ENCODE measurements at regions not wholly inside any gene's neighbourhood (a gene's known extent, or its start where the extent isn't known, plus 50 kb on each side); places are given as distances from the start of the nearest gene placed in this dataset.

GRCh38 chr11:109939166-109939810, 153.9 kb upstream of the ZC3H12C start:
- Mint-ChIP-seq H3K27me3 (ENCODE audit: unreplicated experiment) (no peaks in the 10 kb centered on the region), H3K4me1 (ENCODE audit: unreplicated experiment) (peaks cover 7% of the 10 kb centered on the region), H3K4me3 (ENCODE audit: unreplicated experiment) (no peak overlapping the region), H3K9me3 (ENCODE audit: unreplicated experiment) (no peaks in the 10 kb centered on the region), H3K36me3 (ENCODE audit: low read depth, unreplicated experiment) (no peaks in the 10 kb centered on the region), H3K27ac (ENCODE audit: unreplicated experiment) (no peak overlapping the region)
- peak; percentile 33 for TF ChIP-seq CTCF (IDR thresholded peaks at IDR 0.05; ENCODE audit: unreplicated experiment)
- DNase-seq (ENCODE audit: low spot score) = peak; percentile 13

- no peak for TF ChIP-seq CTCF (IDR thresholded peaks at IDR 0.05; ENCODE audit: unreplicated experiment)
- no peak overlapping the region for H3K4me3 Mint-ChIP-seq (ENCODE audit: unreplicated experiment)
- no peaks in the 10 kb centered on the region for H3K9me3 Mint-ChIP-seq (ENCODE audit: unreplicated experiment)
- H3K27ac Mint-ChIP-seq (ENCODE audit: unreplicated experiment) = no peak overlapping the region
- no peaks in the 10 kb centered on the region for H3K36me3 Mint-ChIP-seq (ENCODE audit: low read depth, unreplicated experiment)
- DNase-seq (ENCODE audit: low spot score) = no peak
- peaks cover 2% of the 10 kb centered on the region for H3K27me3 Mint-ChIP-seq (ENCODE audit: unreplicated experiment)
- H3K4me1 Mint-ChIP-seq (ENCODE audit: unreplicated experiment) = peaks cover 7% of the 10 kb centered on the region
Measured at GRCh38 chr11:109940816-109941215, 152.4 kb upstream of the ZC3H12C start.

GRCh38 chr11:109945626-109946321, 147.4 kb upstream of the ZC3H12C start:
- TF ChIP-seq CTCF (IDR thresholded peaks at IDR 0.05; ENCODE audit: unreplicated experiment) = no peak
- no peak for DNase-seq (ENCODE audit: low spot score)
- Mint-ChIP-seq H3K36me3 (ENCODE audit: low read depth, unreplicated experiment) (no peaks in the 10 kb centered on the region), H3K4me3 (ENCODE audit: unreplicated experiment) (no peak overlapping the region), H3K27me3 (ENCODE audit: unreplicated experiment) (peaks cover 2% of the 10 kb centered on the region), H3K4me1 (ENCODE audit: unreplicated experiment) (peaks cover 9% of the 10 kb centered on the region), H3K9me3 (ENCODE audit: unreplicated experiment) (no peaks in the 10 kb centered on the region), H3K27ac (ENCODE audit: unreplicated experiment) (peak overlapping the region; percentile 82)

GRCh38 chr11:109946322-109946846, 146.8 kb upstream of the ZC3H12C start:
- DNase-seq (ENCODE audit: low spot score) = peak; percentile 83
- Mint-ChIP-seq H3K9me3 (ENCODE audit: unreplicated experiment) (no peaks in the 10 kb centered on the region), H3K27ac (ENCODE audit: unreplicated experiment) (peak overlapping the region; percentile 82), H3K36me3 (ENCODE audit: low read depth, unreplicated experiment) (no peaks in the 10 kb centered on the region), H3K4me3 (ENCODE audit: unreplicated experiment) (no peak overlapping the region), H3K4me1 (ENCODE audit: unreplicated experiment) (peaks cover 9% of the 10 kb centered on the region), H3K27me3 (ENCODE audit: unreplicated experiment) (peaks cover 2% of the 10 kb centered on the region)
- TF ChIP-seq CTCF (IDR thresholded peaks at IDR 0.05; ENCODE audit: unreplicated experiment) = peak; percentile 85

GRCh38 chr11:109954534-109954933, 138.7 kb upstream of the ZC3H12C start:
- H3K27ac Mint-ChIP-seq (ENCODE audit: unreplicated experiment) = no peak overlapping the region
- H3K36me3 Mint-ChIP-seq (ENCODE audit: low read depth, unreplicated experiment) = no peaks in the 10 kb centered on the region
- H3K27me3 Mint-ChIP-seq (ENCODE audit: unreplicated experiment) = peaks cover 3% of the 10 kb centered on the region
- no peak overlapping the region for H3K4me3 Mint-ChIP-seq (ENCODE audit: unreplicated experiment)
- no peak for DNase-seq (ENCODE audit: low spot score)
- no peak for TF ChIP-seq CTCF (IDR thresholded peaks at IDR 0.05; ENCODE audit: unreplicated experiment)
- H3K4me1 Mint-ChIP-seq (ENCODE audit: unreplicated experiment) = no peaks in the 10 kb centered on the region
- no peaks in the 10 kb centered on the region for H3K9me3 Mint-ChIP-seq (ENCODE audit: unreplicated experiment)
